Astrocyte of the spinal cord (primary cell): ENCODE measurements at regions not wholly inside any gene's neighbourhood (a gene's known extent, or its start where the extent isn't known, plus 50 kb on each side); places are given as distances from the start of the nearest gene placed in this dataset.

ENCODE experiments used
- DNase-seq: peaks from one replicate; pipeline ENCODE4 v3.0.0; 2011; ENCODE audit warnings: low read depth, low spot score
- H3K4me3 ChIP-seq: 2 replicates; pipeline ENCODE4 v1.5.1; 2011; ENCODE audit warnings: low read depth, mild to moderate bottlenecking, low read length, moderate library complexity
- CTCF ChIP-seq: IDR thresholded peaks from 2 replicates; pipeline ENCODE4 v1.5.1; 2012; ENCODE audit warnings: low read depth, mild to moderate bottlenecking, low read length, inconsistent platforms
- in situ Hi-C: cut with HindIII; loops from 2 replicates; pipeline ENCODE4 v1.10.0; 2017; ENCODE audit warnings: low sequenced_read_pairs

- TF ChIP-seq CTCF: no peak
- no peak for DNase-seq
- no peak overlapping the region for H3K4me3 ChIP-seq
- in situ Hi-C loops: no loop called here
Observed at GRCh38 chr15:98420837-98421236, 227.5 kb upstream of the IGF1R start.

DNA sequence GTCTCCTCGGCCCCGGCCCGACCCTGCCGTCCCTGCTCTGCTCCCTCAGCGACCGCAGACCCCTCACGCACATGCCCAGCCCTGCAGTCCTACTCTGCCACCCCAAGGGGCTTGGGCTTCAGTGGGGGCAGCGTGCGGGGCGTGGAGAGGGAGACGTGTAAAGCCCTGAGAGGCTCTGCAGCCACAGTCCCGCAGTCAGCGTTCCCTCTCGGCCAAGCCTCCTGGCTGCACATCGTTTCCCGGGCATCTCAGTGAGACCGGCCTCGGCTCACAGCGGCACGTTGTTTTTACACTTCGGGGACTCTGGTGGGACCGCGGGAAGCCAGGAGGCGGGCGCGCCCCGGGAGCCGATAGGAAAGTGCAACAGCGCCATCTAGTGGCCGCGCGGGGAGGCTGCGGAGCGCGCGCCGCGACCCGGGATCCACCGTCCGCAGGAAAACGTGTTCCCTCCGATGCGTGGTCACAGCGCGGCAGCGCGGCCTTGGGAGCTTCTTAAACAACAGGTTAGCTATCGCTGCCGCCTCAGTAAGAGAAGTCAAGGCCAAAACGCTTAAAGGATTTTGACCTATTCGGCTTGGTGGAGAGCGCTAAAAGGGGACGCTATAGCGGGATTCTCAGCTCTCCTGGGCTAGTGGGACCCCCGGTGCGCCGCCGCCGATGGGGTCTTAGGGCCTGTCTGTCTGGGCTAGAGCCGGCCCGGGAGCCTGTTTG is 226.8 kb upstream of the IGF1R start:
- peak; percentile 24 for DNase-seq
- TF ChIP-seq CTCF: peak; percentile 93
- H3K4me3 ChIP-seq: no peak overlapping the region
- in situ Hi-C loops: no loop called here

DNA sequence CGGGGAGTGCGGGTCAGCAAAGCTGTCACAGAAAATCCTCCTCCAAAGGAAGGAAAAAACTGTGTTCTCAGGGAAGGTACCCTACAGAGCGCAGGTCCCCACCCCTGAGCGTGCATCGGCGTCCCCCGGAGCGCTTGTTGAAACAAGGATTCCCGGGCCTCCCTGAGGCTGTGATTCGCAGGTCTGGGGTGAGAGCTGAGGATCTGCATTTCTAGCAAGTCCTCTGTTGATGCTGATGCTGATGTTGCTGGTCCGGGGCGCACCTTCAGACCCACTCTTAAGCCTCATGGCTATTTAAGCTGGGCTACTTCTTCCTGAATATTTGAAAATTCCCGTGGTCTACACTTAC is 226.2 kb upstream of the IGF1R start:
- no peak for TF ChIP-seq CTCF
- in situ Hi-C loops: no loop called here
- H3K4me3 ChIP-seq: no peak overlapping the region
- no peak for DNase-seq

GRCh38 chr15:98425173-98425572 is 223.2 kb upstream of the IGF1R start:
- no peak overlapping the region for H3K4me3 ChIP-seq
- in situ Hi-C loops: no loop called here
- no peak for TF ChIP-seq CTCF
- DNase-seq: no peak

DNA sequence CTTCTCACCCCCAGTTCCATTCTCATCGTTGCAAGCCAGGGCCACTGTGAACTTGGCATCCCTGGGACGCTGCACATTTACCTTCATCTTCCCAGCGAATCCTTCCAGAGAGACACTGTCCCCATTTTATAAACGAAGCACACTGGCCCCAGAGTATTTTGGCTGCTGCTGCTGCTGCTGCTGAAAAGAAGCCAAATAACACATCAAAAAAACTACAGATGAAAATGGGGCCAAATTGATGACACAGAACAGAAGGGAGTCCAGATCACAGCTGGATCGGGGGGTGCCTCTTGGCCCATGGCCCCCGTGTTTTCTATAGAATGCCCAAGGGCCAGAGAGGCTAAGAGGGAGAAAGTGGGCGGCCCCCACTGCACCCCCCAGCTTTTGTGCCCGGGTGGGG is 221.0 kb upstream of the IGF1R start:
- TF ChIP-seq CTCF: no peak
- in situ Hi-C loops: no loop called here
- no peak overlapping the region for H3K4me3 ChIP-seq
- DNase-seq: no peak

DNA sequence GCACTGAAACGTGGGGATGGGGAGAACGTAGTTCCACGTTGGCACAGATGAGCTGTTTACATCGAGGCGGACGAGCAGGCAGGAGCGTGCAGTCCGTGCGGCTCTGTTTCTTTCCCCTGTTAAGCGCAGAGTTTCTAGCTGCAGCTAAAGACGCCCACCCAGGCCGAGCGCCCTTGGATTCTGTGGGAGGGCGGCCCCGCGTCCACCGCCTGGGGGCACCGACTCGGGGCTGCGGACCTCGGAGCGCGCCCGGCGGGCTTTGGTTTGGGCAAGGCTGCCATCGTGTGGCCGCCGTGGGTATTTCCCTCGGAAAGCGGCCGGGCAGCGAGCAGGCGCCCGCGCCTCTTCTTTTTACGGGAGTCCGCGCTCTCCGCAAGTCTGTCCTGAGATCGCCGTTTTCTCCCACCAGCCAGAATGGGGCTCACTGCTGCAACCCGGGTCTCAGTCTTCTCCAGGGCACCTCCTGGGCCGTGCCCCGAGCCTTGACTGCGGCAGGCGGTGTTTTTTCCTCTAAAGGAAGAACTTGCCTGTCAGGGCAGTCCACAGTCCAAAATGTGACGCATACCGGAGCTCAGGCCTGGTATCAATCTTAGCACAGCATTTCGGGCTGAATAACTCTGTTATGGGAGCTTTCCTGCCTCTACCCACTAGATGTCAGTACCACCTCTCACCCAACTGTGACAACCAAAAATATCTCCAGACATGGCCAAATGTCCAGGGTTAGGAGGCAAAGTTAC is 219.9 kb upstream of the IGF1R start:
- DNase-seq: peak; percentile 61
- H3K4me3 ChIP-seq: peak overlapping the region; percentile 29
- in situ Hi-C loops: no loop called here
- TF ChIP-seq CTCF: peak; percentile 74
